H9 (cell line): ENCODE measurements at regions not wholly inside any gene's neighbourhood (a gene's known extent, or its start where the extent isn't known, plus 50 kb on each side); places are given as distances from the start of the nearest gene placed in this dataset.

ENCODE experiments used
- DNase-seq: peaks from one replicate; pipeline ENCODE4 v3.0.0-alpha.2; 2017
- H2AFZ ChIP-seq: one replicate; pipeline ENCODE4 v1.6.1; 2013; ENCODE audit warnings: mild to moderate bottlenecking, low read length, control low read depth, moderate library complexity
- H2AK5ac ChIP-seq: 2 replicates; pipeline ENCODE4 v1.6.1; 2013; ENCODE audit warnings: low read length, control low read depth, mixed read lengths; ENCODE audit not compliant: insufficient read length
- H2BK120ac ChIP-seq: one replicate; pipeline ENCODE4 v1.6.1; 2013; ENCODE audit warnings: low read depth, mild to moderate bottlenecking, low read length, control low read depth, inconsistent platforms; ENCODE audit not compliant: poor library complexity, severe bottlenecking
- H2BK12ac ChIP-seq: 2 replicates; pipeline ENCODE4 v1.6.1; 2013; ENCODE audit warnings: low read length, control low read depth, mixed read lengths, low read depth; ENCODE audit not compliant: insufficient read length
- H2BK15ac ChIP-seq: 2 replicates; pipeline ENCODE4 v1.6.1; 2013; ENCODE audit warnings: low read depth, low read length, control low read depth
- H2BK20ac ChIP-seq: one replicate; pipeline ENCODE4 v1.6.1; 2013; ENCODE audit warnings: low read depth, mild to moderate bottlenecking, low read length, control low read depth, inconsistent platforms; ENCODE audit not compliant: poor library complexity, severe bottlenecking
- H2BK5ac ChIP-seq: 2 replicates; pipeline ENCODE4 v1.6.1; 2013; ENCODE audit warnings: low read length, control low read depth, mixed read lengths; ENCODE audit not compliant: insufficient read length
- H3K14ac ChIP-seq: 2 replicates; pipeline ENCODE4 v1.6.1; 2013; ENCODE audit warnings: low read length, control low read depth; ENCODE audit not compliant: insufficient read depth
- H3K18ac ChIP-seq: 2 replicates; pipeline ENCODE4 v1.6.1; 2013; ENCODE audit warnings: low read depth, mild to moderate bottlenecking, mixed read lengths, low read length, control low read depth; ENCODE audit not compliant: insufficient read length
- H3K23ac ChIP-seq: 2 replicates; pipeline ENCODE4 v1.6.1; 2013; ENCODE audit warnings: low read length, control low read depth, mixed read lengths, low read depth; ENCODE audit not compliant: insufficient read length
- H3K23me2 ChIP-seq: 2 replicates; pipeline ENCODE4 v1.6.1; 2013; ENCODE audit warnings: low read depth, mild to moderate bottlenecking, mixed read lengths, low read length, control low read depth; ENCODE audit not compliant: insufficient read length, poor library complexity, severe bottlenecking
- H3K27ac ChIP-seq: 2 replicates; pipeline ENCODE4 v1.5.1; 2013; ENCODE audit warnings: low read length, control low read depth, mixed read lengths, low read depth; ENCODE audit not compliant: insufficient read length
- H3K27me3 ChIP-seq: 2 replicates; pipeline ENCODE4 v1.6.1; 2013; ENCODE audit warnings: low read length, control low read depth, inconsistent platforms; ENCODE audit not compliant: insufficient read depth
- H3K4ac ChIP-seq: 2 replicates; pipeline ENCODE4 v1.6.1; 2013; ENCODE audit warnings: low read depth, mild to moderate bottlenecking, control low read depth, inconsistent platforms, low read length, moderate library complexity
- H3K4me1 ChIP-seq: 2 replicates; pipeline ENCODE4 v1.6.1; 2013; ENCODE audit warnings: low read length, control low read depth, inconsistent platforms; ENCODE audit not compliant: insufficient read depth
- H3K4me2 ChIP-seq: 2 replicates; pipeline ENCODE4 v1.6.1; 2013; ENCODE audit warnings: low read length, control low read depth, mixed read lengths; ENCODE audit not compliant: insufficient read length, insufficient read depth
- H3K56ac ChIP-seq: 2 replicates; pipeline ENCODE4 v1.6.1; 2013; ENCODE audit warnings: low read depth, mild to moderate bottlenecking, mixed read lengths, low read length, control low read depth; ENCODE audit not compliant: insufficient read length
- H3K79me1 ChIP-seq: 2 replicates; pipeline ENCODE4 v1.6.1; 2013; ENCODE audit warnings: low read depth, mild to moderate bottlenecking, moderate library complexity, low read length, control low read depth, inconsistent platforms; ENCODE audit not compliant: insufficient read depth, poor library complexity, severe bottlenecking
- H3K79me2 ChIP-seq: 2 replicates; pipeline ENCODE4 v1.6.1; 2013; ENCODE audit warnings: low read length, control low read depth, inconsistent platforms; ENCODE audit not compliant: insufficient read depth
- H3K9ac ChIP-seq: 2 replicates; pipeline ENCODE4 v1.6.1; 2013; ENCODE audit warnings: low read length, control low read depth, mixed read lengths; ENCODE audit not compliant: insufficient read length; ENCODE audit errors: extremely low read depth
- H3K9me3 ChIP-seq: one replicate; pipeline ENCODE4 v1.6.1; 2013; ENCODE audit warnings: low read depth, low read length, inconsistent platforms; ENCODE audit not compliant: control insufficient read depth
- H3T11ph ChIP-seq: one replicate; pipeline ENCODE4 v1.6.1; 2013; ENCODE audit warnings: mild to moderate bottlenecking, low read length, control low read depth, inconsistent platforms
- H4K20me1 ChIP-seq: one replicate; pipeline ENCODE4 v1.6.1; 2013; ENCODE audit not compliant: control insufficient read depth, insufficient read length, insufficient read depth
- H4K5ac ChIP-seq: 2 replicates; pipeline ENCODE4 v1.6.1; 2013; ENCODE audit warnings: low read depth, mild to moderate bottlenecking, mixed read lengths, low read length, control low read depth; ENCODE audit not compliant: insufficient read length
- H4K8ac ChIP-seq: replicated peaks from 2 replicates; pipeline ENCODE4 v1.6.1; 2013; ENCODE audit warnings: low read length, control low read depth, mixed read lengths, low read depth; ENCODE audit not compliant: insufficient read length
- H4K91ac ChIP-seq: 2 replicates; pipeline ENCODE4 v1.6.1; 2013; ENCODE audit warnings: low read depth, mild to moderate bottlenecking, moderate library complexity, mixed read lengths, low read length, control low read depth; ENCODE audit not compliant: insufficient read length
- H3K27ac Mint-ChIP-seq, 3 experiments: 2 replicates in 2 of 3; 3 replicates in 1 of 3; pipeline ENCODE4 v1.8.0; 2020 to 2021; ENCODE audit warnings: mixed read lengths in 3 of 3, mild to moderate bottlenecking in 1 of 3, moderate library complexity in 1 of 3
- H3K27me3 Mint-ChIP-seq: 2 replicates; pipeline ENCODE4 v1.8.0; 2021; ENCODE audit warnings: low read depth, mild to moderate bottlenecking, moderate library complexity, mixed read lengths
- H3K36me3 Mint-ChIP-seq, 3 experiments: 2 replicates in 2 of 3; 3 replicates in 1 of 3; pipeline ENCODE4 v1.8.0; 2020 to 2021; ENCODE audit warnings: low read depth in 3 of 3, mixed read lengths in 3 of 3; ENCODE audit not compliant: insufficient read depth in 1 of 3
- H3K4me1 Mint-ChIP-seq, 2 experiments: 2 replicates each; pipeline ENCODE4 v1.8.0; 2020; ENCODE audit warnings: mixed read lengths in 2 of 2
- H3K4me3 Mint-ChIP-seq, 2 experiments: 2 replicates in 1 of 2; 3 replicates in 1 of 2; pipeline ENCODE4 v1.8.0; 2020 to 2021; ENCODE audit warnings: mild to moderate bottlenecking in 2 of 2, mixed read lengths in 2 of 2, moderate library complexity in 1 of 2
- H3K9me3 Mint-ChIP-seq, 2 experiments: 2 replicates in 1 of 2; 3 replicates in 1 of 2; pipeline ENCODE4 v1.8.0; 2020; ENCODE audit warnings: mild to moderate bottlenecking in 2 of 2, mixed read lengths in 2 of 2, moderate library complexity in 1 of 2
- WGBS: extraction: QIAGEN DNeasy Blood & Tissue Kit; methylation state at CpG from one replicate; pipeline ENCODE4 v1.1.7; 2013; ENCODE audit warnings: missing lambda C conversion rate, low lambda C conversion rate, mixed read lengths; ENCODE audit not compliant: insufficient read length; ENCODE audit errors: extremely low coverage; 5-methylcytosine and 5-hydroxymethylcytosine counted together
- TF ChIP-seq, protein P1 (sequence below): fragments of 200-600 bp; sonication (generic); conservative IDR thresholded peaks from 3 replicates; pipeline ENCODE4 v1.8.0; 2021; ENCODE audit warnings: antibody characterized with exemption, mild to moderate bottlenecking

DNA sequence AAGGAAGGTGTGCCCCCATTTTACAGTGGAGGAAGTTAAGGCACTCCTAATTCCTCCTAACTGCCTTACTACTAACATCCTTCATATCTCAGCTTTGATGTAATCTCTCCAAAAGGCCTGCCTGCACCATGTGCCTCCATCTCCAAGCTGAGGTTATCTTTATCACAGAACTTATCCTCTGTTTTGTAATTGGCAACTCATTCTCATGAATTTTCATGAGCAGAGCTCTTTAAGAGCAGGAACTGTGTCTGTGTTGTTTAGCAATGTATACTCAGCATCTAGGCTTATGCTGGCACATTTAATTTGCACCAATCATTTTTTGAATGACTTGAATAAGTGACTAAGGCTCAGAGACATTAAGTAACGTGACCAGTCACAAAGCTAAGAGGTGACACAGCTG lies 147.9 kb upstream of the VLDLR start:
- no peak overlapping the region for H3K18ac ChIP-seq
- Mint-ChIP-seq H3K4me3 (no peak overlapping the region), H3K9me3 (no peaks in the 10 kb centered on the region), H3K4me1 (peaks cover 6 to 9% of the 10 kb centered on the region in 2 experiments), H3K36me3 (no peaks in the 10 kb centered on the region; a peak in 1 of 7 replicates), H3K27ac (no peak overlapping the region; a peak in 1 of 7 replicates), H3K27me3 (no peaks in the 10 kb centered on the region)
- DNase-seq: no peak
- no peaks in the 10 kb centered on the region for H3K79me1 ChIP-seq
- no peaks in the 10 kb centered on the region for H3K23me2 ChIP-seq
- H3K4ac ChIP-seq: no peak overlapping the region
- H3K27ac ChIP-seq: no peak overlapping the region
- H3K9me3 ChIP-seq: no peaks in the 10 kb centered on the region
- H3K56ac ChIP-seq: no peak overlapping the region
- H3K14ac ChIP-seq: no peak overlapping the region
- no peak overlapping the region for H2BK5ac ChIP-seq
- H3K4me2 ChIP-seq: no peak overlapping the region
- no CpG with 5 or more reads among the region's 1 CpG for WGBS
- TF ChIP-seq, protein P1, sequence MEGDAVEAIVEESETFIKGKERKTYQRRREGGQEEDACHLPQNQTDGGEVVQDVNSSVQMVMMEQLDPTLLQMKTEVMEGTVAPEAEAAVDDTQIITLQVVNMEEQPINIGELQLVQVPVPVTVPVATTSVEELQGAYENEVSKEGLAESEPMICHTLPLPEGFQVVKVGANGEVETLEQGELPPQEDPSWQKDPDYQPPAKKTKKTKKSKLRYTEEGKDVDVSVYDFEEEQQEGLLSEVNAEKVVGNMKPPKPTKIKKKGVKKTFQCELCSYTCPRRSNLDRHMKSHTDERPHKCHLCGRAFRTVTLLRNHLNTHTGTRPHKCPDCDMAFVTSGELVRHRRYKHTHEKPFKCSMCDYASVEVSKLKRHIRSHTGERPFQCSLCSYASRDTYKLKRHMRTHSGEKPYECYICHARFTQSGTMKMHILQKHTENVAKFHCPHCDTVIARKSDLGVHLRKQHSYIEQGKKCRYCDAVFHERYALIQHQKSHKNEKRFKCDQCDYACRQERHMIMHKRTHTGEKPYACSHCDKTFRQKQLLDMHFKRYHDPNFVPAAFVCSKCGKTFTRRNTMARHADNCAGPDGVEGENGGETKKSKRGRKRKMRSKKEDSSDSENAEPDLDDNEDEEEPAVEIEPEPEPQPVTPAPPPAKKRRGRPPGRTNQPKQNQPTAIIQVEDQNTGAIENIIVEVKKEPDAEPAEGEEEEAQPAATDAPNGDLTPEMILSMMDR: no peak
- H4K8ac ChIP-seq: no peak overlapping the region
- no peaks in the 10 kb centered on the region for H4K20me1 ChIP-seq
- no peak overlapping the region for H3K9ac ChIP-seq
- H3T11ph ChIP-seq: no peak overlapping the region
- no peak overlapping the region for H2BK20ac ChIP-seq
- no peak overlapping the region for H2BK15ac ChIP-seq
- no peak overlapping the region for H4K91ac ChIP-seq
- no peaks in the 10 kb centered on the region for H3K4me1 ChIP-seq
- H2AFZ ChIP-seq: no peak overlapping the region
- no peaks in the 10 kb centered on the region for H3K79me2 ChIP-seq
- no peak overlapping the region for H2BK12ac ChIP-seq
- no peak overlapping the region for H3K23ac ChIP-seq
- H4K5ac ChIP-seq: no peak overlapping the region
- H2BK120ac ChIP-seq: no peak overlapping the region
- no peak overlapping the region for H2AK5ac ChIP-seq
- no peaks in the 10 kb centered on the region for H3K27me3 ChIP-seq
